Lung (tissue), 11 donors: ENCODE measurements at regions not wholly inside any gene's neighbourhood (a gene's known extent, or its start where the extent isn't known, plus 50 kb on each side); places are given as distances from the start of the nearest gene placed in this dataset.

Experiments
- ATAC-seq: fragments of 200-7000 bp; cut with Tn5 transposase; one replicate; pipeline ENCODE4 v1.9.1; 2020; ENCODE audit warnings: moderate number of reproducible peaks; ENCODE audit not compliant: insufficient read depth, low FRiP score
- DNase-seq, 3 donors: peaks; one replicate each; pipeline ENCODE4 v3.0.0-alpha.2; 2013 to 2017
- H3K27ac ChIP-seq, 2 donors: one replicate each; pipeline ENCODE4 v1.5.1; 2013; ENCODE audit warnings: mild to moderate bottlenecking in 2 of 2, moderate library complexity in 2 of 2, control low read depth in 1 of 2, inconsistent platforms in 1 of 2, low read depth in 1 of 2, low read length in 1 of 2
- H3K27me3 ChIP-seq, 3 donors: one replicate each; pipeline ENCODE4 v1.5.1; 2013; ENCODE audit warnings: low read length in 2 of 3; ENCODE audit not compliant: control insufficient read depth in 3 of 3, insufficient read depth in 3 of 3
- H3K36me3 ChIP-seq, 4 donors: one replicate each; pipeline ENCODE4 v1.5.1; 2013; ENCODE audit warnings: low read length in 4 of 4, mild to moderate bottlenecking in 1 of 4, moderate library complexity in 1 of 4; ENCODE audit not compliant: control insufficient read depth in 4 of 4, insufficient read depth in 4 of 4
- H3K4me1 ChIP-seq, 5 donors: one replicate each; pipeline ENCODE4 v1.5.1; 2013; ENCODE audit warnings: low read length in 5 of 5, mild to moderate bottlenecking in 2 of 5, moderate library complexity in 1 of 5; ENCODE audit not compliant: control insufficient read depth in 5 of 5, insufficient read depth in 5 of 5
- H3K4me3 ChIP-seq: one replicate; pipeline ENCODE4 v1.5.1; 2013; ENCODE audit warnings: mild to moderate bottlenecking, control low read depth, moderate library complexity
- H3K9ac ChIP-seq, 2 donors: one replicate each; pipeline ENCODE4 v1.5.1; 2013; ENCODE audit warnings: low read length in 2 of 2, control low read depth in 1 of 2; ENCODE audit not compliant: insufficient read depth in 1 of 2
- H3K9me3 ChIP-seq, 4 donors: one replicate each; pipeline ENCODE4 v1.5.1; 2013; ENCODE audit warnings: low read length in 3 of 4, mild to moderate bottlenecking in 1 of 4, moderate library complexity in 1 of 4; ENCODE audit not compliant: control insufficient read depth in 4 of 4, insufficient read depth in 3 of 4
- CTCF ChIP-seq: IDR thresholded peaks from 2 replicates; pipeline ENCODE4 v1.5.1; 2012; ENCODE audit warnings: mild to moderate bottlenecking; ENCODE audit errors: control extremely low read depth, extremely low read depth
- WGBS, 2 donors: extraction: QIAGEN DNeasy Blood & Tissue Kit; methylation state at CpG; one replicate each; pipeline ENCODE4 v1.1.7; 2013; 5-methylcytosine and 5-hydroxymethylcytosine counted together
- donor health status: control.
- donor health status: control.
- donor health status: Bipolar disorder and iron deficiency.
- donor health status: healthy.
- donor health status: DM: yes; HTN: yes; CAD: no.

GRCh38 chr1:90161625-90162024, 166.7 kb downstream of the ZNF326 start:
- H3K27me3 ChIP-seq: no peaks in the 10 kb centered on the region
- ATAC-seq: no peak
- no peaks in the 10 kb centered on the region for H3K4me1 ChIP-seq
- TF ChIP-seq CTCF: no peak
- H3K9ac ChIP-seq: no peak overlapping the region
- no peaks in the 10 kb centered on the region for H3K36me3 ChIP-seq
- peaks cover 0 to 2% (median 0%) of the 10 kb centered on the region in 4 donors for H3K9me3 ChIP-seq
- DNase-seq: no peak
- H3K27ac ChIP-seq: no peak overlapping the region
- WGBS, 2 donors: 83 to 98% methylated on average over 1 of the region's 1 CpG
- no peak overlapping the region for H3K4me3 ChIP-seq

GRCh38 chr1:90155721-90156487, 161.0 kb downstream of the ZNF326 start:
- Histone ChIP-seq H3K4me1 (no peaks in the 10 kb centered on the region), H3K9me3 (peaks cover 0 to 3% (median 2%) of the 10 kb centered on the region in 4 donors), H3K4me3 (no peak overlapping the region), H3K9ac (no peak overlapping the region), H3K27ac (no peak overlapping the region), H3K27me3 (no peaks in the 10 kb centered on the region), H3K36me3 (no peaks in the 10 kb centered on the region)
- TF ChIP-seq CTCF: no peak
- whole genome bisulfite sequencing, 2 donors: 76 to 87% methylated on average over 2 of the region's 2 CpGs
- ATAC-seq: no peak
- DNase-seq: no peak

- H3K36me3 ChIP-seq: no peaks in the 10 kb centered on the region
- no peak for TF ChIP-seq CTCF
- H3K4me1 ChIP-seq: no peaks in the 10 kb centered on the region
- no peak for DNase-seq
- H3K27ac ChIP-seq: no peak overlapping the region
- peaks cover 0 to 3% (median 2%) of the 10 kb centered on the region in 4 donors for H3K9me3 ChIP-seq
- no peak for ATAC-seq
- H3K4me3 ChIP-seq: no peak overlapping the region
- H3K27me3 ChIP-seq: no peaks in the 10 kb centered on the region
- WGBS, 2 donors: 76 to 95% methylated on average over 4 of the region's 4 CpGs
- H3K9ac ChIP-seq: no peak overlapping the region
Observed at GRCh38 chr1:90154711-90155110, 159.8 kb downstream of the ZNF326 start.
